ENCODE measurements at regions not wholly inside any gene's neighbourhood (a gene's known extent, or its start where the extent isn't known, plus 50 kb on each side); places are given as distances from the start of the nearest gene placed in this dataset.

- TF ChIP-seq CTCF (IDR thresholded peaks at IDR 0.05; ENCODE audit: poor library complexity) (no peak), EZH2 (IDR thresholded peaks at IDR 0.05; ENCODE audit: borderline replicate concordance) (no peak), EZH2phosphoT487 (IDR thresholded peaks at IDR 0.05; ENCODE audit: low read depth, severe bottlenecking, unreplicated experiment) (no peak)
Observed at GRCh38 chr21:41111681-41112080, 56.3 kb upstream of the BACE2 start.

Data from hepatocyte (in vitro differentiated cells).